Karpas-422 (cell line): ENCODE measurements at regions not wholly inside any gene's neighbourhood (a gene's known extent, or its start where the extent isn't known, plus 50 kb on each side); places are given as distances from the start of the nearest gene placed in this dataset.
"Not testable (repeated sequence)": the region's sequence is repeated elsewhere in the genome, so short reads cannot be mapped to it uniquely, and the experiment has no call there.

Experiments used
- DNase-seq: peaks from one replicate; pipeline ENCODE4 v3.0.0-alpha.2; 2015
- H2AFZ ChIP-seq: fragments of 200-600 bp; sonication (generic); 2 replicates; pipeline ENCODE4 v1.6.1; 2014; ENCODE audit warnings: antibody characterized with exemption, low read length, mixed read lengths
- H3K27ac ChIP-seq: fragments of 200-600 bp; sonication (generic); 2 replicates; pipeline ENCODE4 v1.5.1; 2014; ENCODE audit warnings: mild to moderate bottlenecking, low read length, moderate library complexity
- H3K27me3 ChIP-seq: fragments of 200-600 bp; sonication (generic); 2 replicates; pipeline ENCODE4 v1.6.1; 2014; ENCODE audit warnings: low read length, mixed read lengths
- H3K36me3 ChIP-seq: fragments of 200-600 bp; sonication (generic); 2 replicates; pipeline ENCODE4 v1.6.1; 2014; ENCODE audit warnings: low read length, mixed read lengths; ENCODE audit not compliant: insufficient read depth
- H3K4me1 ChIP-seq: fragments of 200-600 bp; sonication (generic); 2 replicates; pipeline ENCODE4 v1.6.1; 2014; ENCODE audit warnings: mild to moderate bottlenecking, low read length, mixed read lengths
- H3K4me2 ChIP-seq: fragments of 200-600 bp; sonication (generic); 2 replicates; pipeline ENCODE4 v1.6.1; 2014; ENCODE audit warnings: low read length, low read depth, mild to moderate bottlenecking; ENCODE audit not compliant: poor library complexity, severe bottlenecking
- H3K4me3 ChIP-seq: fragments of 200-600 bp; sonication (generic); 2 replicates; pipeline ENCODE4 v1.5.1; 2014; ENCODE audit warnings: mild to moderate bottlenecking, antibody characterized with exemption, low read length, mixed read lengths
- H3K79me2 ChIP-seq: fragments of 200-600 bp; sonication (generic); 2 replicates; pipeline ENCODE4 v1.6.1; 2014; ENCODE audit warnings: mild to moderate bottlenecking, low read length, mixed read lengths
- H3K9ac ChIP-seq: fragments of 200-600 bp; sonication (generic); 2 replicates; pipeline ENCODE4 v1.6.0; 2014; ENCODE audit warnings: low read length
- H3K9me2 ChIP-seq: fragments of 200-600 bp; sonication (generic), shearing (Covaris generic); replicated peaks from 2 replicates; pipeline ENCODE4 v1.6.0; 2014; ENCODE audit warnings: mild to moderate bottlenecking, low read length, moderate library complexity; ENCODE audit not compliant: insufficient read depth
- H3K9me3 ChIP-seq: fragments of 300-700, 200-600 bp; sonication (generic); 2 replicates; pipeline ENCODE4 v1.6.1; 2014; ENCODE audit warnings: low read length, mixed read lengths
- H4K20me1 ChIP-seq: fragments of 200-600 bp; sonication (generic); 2 replicates; pipeline ENCODE4 v1.6.1; 2014; ENCODE audit warnings: mild to moderate bottlenecking, antibody characterized with exemption, low read length, low read depth; ENCODE audit not compliant: insufficient read depth

DNA sequence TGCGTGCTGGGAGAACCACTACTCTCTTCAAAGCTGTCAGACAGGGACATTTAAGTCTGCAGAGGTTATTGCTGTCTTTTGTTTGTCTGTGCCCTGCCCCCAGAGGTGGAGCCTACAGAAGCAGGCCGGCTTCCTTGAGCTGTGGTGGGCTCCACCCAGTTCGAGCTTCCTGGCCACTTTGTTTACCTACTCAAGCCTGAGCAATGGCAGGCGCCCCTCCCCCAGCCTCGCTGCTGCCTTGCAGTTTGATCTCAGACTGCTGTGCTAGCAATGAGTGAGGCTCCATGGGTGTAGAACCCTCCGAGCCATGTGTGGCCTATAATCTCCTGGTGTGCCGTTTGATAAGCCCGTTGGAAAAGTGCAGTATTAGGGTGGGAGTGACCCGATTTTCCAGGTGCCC, 542.5 kb upstream of the KLF4 start:
- H3K27me3 ChIP-seq, H2AFZ ChIP-seq, H3K4me2 ChIP-seq, H3K4me1 ChIP-seq, H3K79me2 ChIP-seq, H3K9me3 ChIP-seq, H4K20me1 ChIP-seq, DNase-seq, H3K9me2 ChIP-seq, H3K27ac ChIP-seq, H3K36me3 ChIP-seq, H3K9ac ChIP-seq, H3K4me3 ChIP-seq: not testable (repeated sequence)

DNA sequence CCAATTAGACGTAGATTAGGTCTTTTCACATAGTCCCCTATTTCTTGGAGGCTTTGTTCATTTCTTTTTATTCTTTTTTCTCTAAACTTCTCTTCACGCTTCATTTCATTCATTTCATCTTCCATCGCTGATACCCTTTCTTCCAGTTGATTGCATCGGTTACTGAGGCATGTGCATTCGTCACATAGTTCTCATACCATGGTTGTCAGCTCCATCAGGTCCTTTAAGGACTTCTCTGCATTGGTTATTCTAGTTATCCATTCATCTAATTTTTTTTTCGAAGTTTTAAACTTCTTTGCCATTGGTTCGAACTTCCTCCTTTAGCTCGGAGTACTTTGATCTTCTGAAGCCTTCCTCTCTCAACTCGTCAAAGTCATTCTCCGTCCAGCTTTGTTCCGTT, 541.7 kb upstream of the KLF4 start:
- H4K20me1 ChIP-seq, H3K36me3 ChIP-seq, H3K9me3 ChIP-seq, H3K4me1 ChIP-seq, H2AFZ ChIP-seq, H3K4me2 ChIP-seq, H3K79me2 ChIP-seq, H3K9ac ChIP-seq, DNase-seq, H3K27ac ChIP-seq, H3K4me3 ChIP-seq, H3K27me3 ChIP-seq, H3K9me2 ChIP-seq: not testable (repeated sequence)

GRCh38 chr9:108026718-108027117, 537.1 kb upstream of the KLF4 start:
- not testable (repeated sequence) for H3K4me2 ChIP-seq, DNase-seq, H3K79me2 ChIP-seq, H4K20me1 ChIP-seq, H3K9ac ChIP-seq, H3K4me1 ChIP-seq, H3K27me3 ChIP-seq, H3K4me3 ChIP-seq, H3K27ac ChIP-seq, H3K9me3 ChIP-seq, H2AFZ ChIP-seq, H3K9me2 ChIP-seq, H3K36me3 ChIP-seq

DNA sequence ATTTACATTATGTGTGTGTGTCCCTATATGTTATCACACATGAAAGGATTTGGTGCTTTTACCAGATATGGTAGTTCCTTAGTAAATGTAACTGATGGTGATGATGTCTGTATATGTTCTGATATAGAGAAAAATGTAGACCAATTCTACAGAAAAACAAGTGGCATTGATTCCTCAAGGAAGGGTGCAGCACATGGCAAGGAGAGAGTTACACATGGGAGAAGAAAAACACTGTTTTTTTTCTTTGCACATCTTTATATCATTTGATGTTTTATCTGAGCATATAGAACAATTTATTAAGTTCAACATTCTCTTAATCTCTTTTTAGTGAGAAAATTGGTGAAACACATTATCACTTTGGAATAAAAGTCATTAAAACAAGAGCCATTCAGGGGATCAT, 535.0 kb upstream of the KLF4 start:
- H3K4me1 ChIP-seq, result no peaks in the 10 kb centered on the region

GRCh38 chr9:108022246-108022935, 532.8 kb upstream of the KLF4 start:
- H3K4me2 ChIP-seq, result no peak overlapping the region
- no peak for DNase-seq
- H3K4me3 ChIP-seq, result no peak overlapping the region
- H2AFZ ChIP-seq, result no peak overlapping the region
- H3K9ac ChIP-seq, result no peak overlapping the region
- H3K27me3 ChIP-seq, result no peaks in the 10 kb centered on the region
- no peaks in the 10 kb centered on the region for H3K4me1 ChIP-seq
- H3K9me2 ChIP-seq, result no peaks in the 10 kb centered on the region
- H4K20me1 ChIP-seq, result no peaks in the 10 kb centered on the region
- H3K36me3 ChIP-seq, result no peaks in the 10 kb centered on the region
- no peak overlapping the region for H3K27ac ChIP-seq
- no peaks in the 10 kb centered on the region for H3K9me3 ChIP-seq
- no peaks in the 10 kb centered on the region for H3K79me2 ChIP-seq

More for the DNA sequence above, 535.0 kb upstream of the KLF4 start:
- Histone ChIP-seq H3K79me2 (no peaks in the 10 kb centered on the region), H3K4me2 (no peak overlapping the region), H4K20me1 (no peaks in the 10 kb centered on the region), H3K4me3 (no peak overlapping the region), H2AFZ (no peak overlapping the region), H3K36me3 (no peaks in the 10 kb centered on the region), H3K27me3 (no peaks in the 10 kb centered on the region), H3K9me3 (no peaks in the 10 kb centered on the region), H3K27ac (no peak overlapping the region), H3K9ac (no peak overlapping the region), H3K9me2 (no peaks in the 10 kb centered on the region)
- no peak for DNase-seq

DNA sequence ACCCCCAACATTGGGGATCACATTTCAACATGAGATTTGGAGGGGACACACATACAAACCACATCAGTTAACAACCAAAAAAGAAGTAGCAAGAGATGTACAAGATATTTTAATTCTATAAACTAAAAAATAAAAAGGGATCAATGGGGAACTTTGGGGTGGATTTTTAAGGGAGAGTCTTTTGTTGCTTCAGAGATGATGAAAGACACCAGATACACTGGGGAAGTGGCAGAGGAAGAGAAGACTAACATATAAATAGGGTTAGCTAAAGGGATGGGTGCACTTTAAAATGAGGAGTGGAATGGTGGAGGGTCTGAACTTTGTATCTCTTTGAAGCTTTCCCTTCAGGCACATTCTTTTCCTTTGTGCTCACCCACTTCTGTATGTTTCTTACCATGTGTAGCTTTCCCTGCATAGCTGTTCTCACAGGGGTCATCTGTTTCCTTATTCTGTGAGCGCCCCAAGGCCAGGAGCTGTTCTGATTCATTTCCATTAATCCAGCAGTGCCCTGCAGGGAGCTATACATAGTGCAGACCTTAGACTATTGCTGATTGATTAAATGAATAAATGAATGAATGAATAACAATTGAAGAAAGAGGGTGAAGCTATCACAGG, 531.6 kb upstream of the KLF4 start:
- no peak overlapping the region for H2AFZ ChIP-seq
- no peaks in the 10 kb centered on the region for H3K4me1 ChIP-seq
- H3K4me2 ChIP-seq, result no peak overlapping the region
- H3K27ac ChIP-seq, result no peak overlapping the region
- no peaks in the 10 kb centered on the region for H3K9me2 ChIP-seq
- no peak for DNase-seq
- H4K20me1 ChIP-seq, result no peaks in the 10 kb centered on the region
- H3K27me3 ChIP-seq, result no peaks in the 10 kb centered on the region
- H3K36me3 ChIP-seq, result no peaks in the 10 kb centered on the region
- no peak overlapping the region for H3K9ac ChIP-seq
- H3K79me2 ChIP-seq, result no peaks in the 10 kb centered on the region
- no peaks in the 10 kb centered on the region for H3K9me3 ChIP-seq
- no peak overlapping the region for H3K4me3 ChIP-seq

GRCh38 chr9:108019821-108020220, 530.3 kb upstream of the KLF4 start:
- H3K4me3 ChIP-seq, result no peak overlapping the region
- H3K4me1 ChIP-seq, result no peaks in the 10 kb centered on the region
- H3K27ac ChIP-seq, result no peak overlapping the region
- H4K20me1 ChIP-seq, result no peaks in the 10 kb centered on the region
- H3K36me3 ChIP-seq, result no peaks in the 10 kb centered on the region
- H3K27me3 ChIP-seq, result no peaks in the 10 kb centered on the region
- H2AFZ ChIP-seq, result no peak overlapping the region
- H3K4me2 ChIP-seq, result no peak overlapping the region
- no peak for DNase-seq
- H3K79me2 ChIP-seq, result no peaks in the 10 kb centered on the region
- H3K9me2 ChIP-seq, result no peaks in the 10 kb centered on the region; the same call in 1 of the 2 replicates
- H3K9ac ChIP-seq, result no peak overlapping the region
- no peaks in the 10 kb centered on the region for H3K9me3 ChIP-seq

- no peaks in the 10 kb centered on the region for H3K79me2 ChIP-seq
- DNase-seq, result no peak
- H2AFZ ChIP-seq, result no peak overlapping the region
- no peaks in the 10 kb centered on the region for H3K4me1 ChIP-seq
- no peaks in the 10 kb centered on the region for H4K20me1 ChIP-seq
- H3K4me2 ChIP-seq, result no peak overlapping the region
- no peak overlapping the region for H3K9ac ChIP-seq
- H3K36me3 ChIP-seq, result no peaks in the 10 kb centered on the region
- no peaks in the 10 kb centered on the region; the same call in 1 of the 2 replicates for H3K9me2 ChIP-seq
- H3K9me3 ChIP-seq, result no peaks in the 10 kb centered on the region
- no peak overlapping the region for H3K27ac ChIP-seq
- H3K4me3 ChIP-seq, result no peak overlapping the region
- no peaks in the 10 kb centered on the region for H3K27me3 ChIP-seq
Observed at GRCh38 chr9:108017671-108018070, 528.1 kb upstream of the KLF4 start.
